GM12873 (cell line): ENCODE measurements at regions not wholly inside any gene's neighbourhood (a gene's known extent, or its start where the extent isn't known, plus 50 kb on each side); places are given as distances from the start of the nearest gene placed in this dataset.

Source experiments
- CTCF ChIP-seq: IDR thresholded peaks from 2 replicates; pipeline ENCODE4 v1.5.1; 2012; ENCODE audit warnings: low read depth, mild to moderate bottlenecking, moderate library complexity, low read length, control low read depth; ENCODE audit not compliant: insufficient read depth; ENCODE audit errors: missing control alignments

- no peak for TF ChIP-seq CTCF
Measured at GRCh38 chr5:176180781-176181180, 57.4 kb upstream of the SIMC1 start.

- no peak for TF ChIP-seq CTCF
Measured at GRCh38 chr5:176181271-176181855, 56.9 kb upstream of the SIMC1 start.

- TF ChIP-seq CTCF, result no peak
Measured at GRCh38 chr5:176183321-176184074, 54.7 kb upstream of the SIMC1 start.

- no peak for TF ChIP-seq CTCF
Measured at GRCh38 chr5:176184608-176185132, 53.6 kb upstream of the SIMC1 start.

GRCh38 chr5:176185133-176185733 lies 53.0 kb upstream of the SIMC1 start:
- no peak for TF ChIP-seq CTCF

GRCh38 chr5:176186107-176186506 lies 52.1 kb upstream of the SIMC1 start:
- TF ChIP-seq CTCF, result no peak
